ENCODE measurements at regions not wholly inside any gene's neighbourhood (a gene's known extent, or its start where the extent isn't known, plus 50 kb on each side); places are given as distances from the start of the nearest gene placed in this dataset.

DNA sequence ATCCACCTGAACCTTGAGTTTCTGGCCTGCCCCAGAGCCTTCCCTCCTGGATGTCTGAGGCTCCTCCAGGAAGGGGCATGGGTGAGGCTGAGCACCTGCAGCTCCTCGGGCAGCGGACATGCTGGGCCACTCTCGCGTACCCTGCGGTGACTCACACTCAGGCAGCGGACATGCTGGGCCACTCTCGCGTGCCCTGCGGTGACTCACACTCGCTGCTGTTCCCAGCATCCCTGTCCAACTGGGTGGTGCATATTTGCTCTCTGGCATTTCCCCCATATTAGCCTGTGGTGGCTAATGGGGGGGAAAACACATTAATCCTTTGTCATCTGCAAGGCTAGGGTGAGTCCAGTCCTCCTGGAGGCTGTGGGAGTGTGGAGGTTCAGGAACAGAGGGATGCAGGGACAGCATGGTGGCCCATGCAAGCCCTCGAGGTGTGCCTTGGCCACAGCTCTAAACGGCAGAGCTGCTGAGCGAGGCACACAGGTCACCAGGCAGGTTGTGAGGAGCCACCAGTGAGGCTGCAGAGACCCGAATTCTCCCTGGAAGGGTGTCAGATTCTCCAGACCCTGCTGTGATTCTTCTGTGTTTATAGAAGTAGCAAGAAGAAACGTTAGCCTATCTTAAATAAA lies 728.1 kb downstream of the BRD1 start:
- TF ChIP-seq ZBTB33 (IDR thresholded peaks at IDR 0.05; ENCODE audit: extremely low read depth, insufficient replicate concordance, low read length) (no peak), EZH2phosphoT487 (IDR thresholded peaks at IDR 0.05; ENCODE audit: borderline replicate concordance) (no peak), SIN3A (IDR thresholded peaks at IDR 0.05; ENCODE audit: low read depth) (no peak), SP1 (IDR thresholded peaks at IDR 0.05; ENCODE audit: low read depth) (peak; percentile 52), POLR2A (IDR thresholded peaks at IDR 0.05; ENCODE audit: borderline replicate concordance, extremely low read depth, insufficient read depth, insufficient read length) (no peak)
- TF ChIP-seq, protein P1, sequence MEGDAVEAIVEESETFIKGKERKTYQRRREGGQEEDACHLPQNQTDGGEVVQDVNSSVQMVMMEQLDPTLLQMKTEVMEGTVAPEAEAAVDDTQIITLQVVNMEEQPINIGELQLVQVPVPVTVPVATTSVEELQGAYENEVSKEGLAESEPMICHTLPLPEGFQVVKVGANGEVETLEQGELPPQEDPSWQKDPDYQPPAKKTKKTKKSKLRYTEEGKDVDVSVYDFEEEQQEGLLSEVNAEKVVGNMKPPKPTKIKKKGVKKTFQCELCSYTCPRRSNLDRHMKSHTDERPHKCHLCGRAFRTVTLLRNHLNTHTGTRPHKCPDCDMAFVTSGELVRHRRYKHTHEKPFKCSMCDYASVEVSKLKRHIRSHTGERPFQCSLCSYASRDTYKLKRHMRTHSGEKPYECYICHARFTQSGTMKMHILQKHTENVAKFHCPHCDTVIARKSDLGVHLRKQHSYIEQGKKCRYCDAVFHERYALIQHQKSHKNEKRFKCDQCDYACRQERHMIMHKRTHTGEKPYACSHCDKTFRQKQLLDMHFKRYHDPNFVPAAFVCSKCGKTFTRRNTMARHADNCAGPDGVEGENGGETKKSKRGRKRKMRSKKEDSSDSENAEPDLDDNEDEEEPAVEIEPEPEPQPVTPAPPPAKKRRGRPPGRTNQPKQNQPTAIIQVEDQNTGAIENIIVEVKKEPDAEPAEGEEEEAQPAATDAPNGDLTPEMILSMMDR (IDR thresholded peaks at IDR 0.05 in 2 of 3, conservative IDR thresholded peaks at IDR 0.05 in 1 of 3; ENCODE audit: borderline replicate concordance in 1 of 3, insufficient read depth in 1 of 3, low read depth in 2 of 3, low read length in 2 of 3), result no peak
